Neural progenitor cell (in vitro differentiated cells): ENCODE measurements at regions not wholly inside any gene's neighbourhood (a gene's known extent, or its start where the extent isn't known, plus 50 kb on each side); places are given as distances from the start of the nearest gene placed in this dataset.

Experiments
- DNase-seq: peaks from one replicate; pipeline ENCODE4 v3.0.0-alpha.2; 2016; ENCODE audit warnings: low spot score
- H2AFZ ChIP-seq: fragments of 200-600 bp; sonication (generic); replicated peaks from 2 replicates; pipeline ENCODE4 v1.6.1; 2016; ENCODE audit warnings: antibody characterized with exemption
- H3F3A ChIP-seq: fragments of 200-600 bp; sonication (generic); 2 replicates; pipeline ENCODE4 v1.6.1; 2016; ENCODE audit warnings: antibody characterized with exemption, low read depth
- H3K27ac ChIP-seq: fragments of 200-600 bp; sonication (generic); 2 replicates; pipeline ENCODE4 v1.5.1; 2016; ENCODE audit warnings: mild to moderate bottlenecking
- H3K27me3 ChIP-seq: fragments of 200-600 bp; sonication (generic); 2 replicates; pipeline ENCODE4 v1.6.1; 2016; ENCODE audit warnings: mild to moderate bottlenecking, moderate library complexity
- H3K36me3 ChIP-seq: fragments of 200-600 bp; sonication (generic); 2 replicates; pipeline ENCODE4 v1.5.1; 2016
- H3K4me1 ChIP-seq: fragments of 200-600 bp; sonication (generic); 2 replicates; pipeline ENCODE4 v1.6.1; 2016; ENCODE audit warnings: mixed run types
- H3K4me2 ChIP-seq: fragments of 200-600 bp; sonication (generic); 2 replicates; pipeline ENCODE4 v1.6.1; 2016
- H3K4me3 ChIP-seq: fragments of 200-600 bp; sonication (generic); 2 replicates; pipeline ENCODE4 v1.5.1; 2016
- H3K79me2 ChIP-seq: fragments of 200-600 bp; sonication (generic); 2 replicates; pipeline ENCODE4 v1.6.1; 2016; ENCODE audit warnings: low read depth
- H3K9ac ChIP-seq: fragments of 200-600 bp; sonication (generic); 2 replicates; pipeline ENCODE4 v1.6.1; 2016
- H3K9me3 ChIP-seq: fragments of 200-600 bp; sonication (generic); 2 replicates; pipeline ENCODE4 v1.5.1; 2016; ENCODE audit warnings: low read depth
- H4K20me1 ChIP-seq: fragments of 200-600 bp; sonication (generic); 2 replicates; pipeline ENCODE4 v1.6.1; 2016; ENCODE audit warnings: low read depth
- H3K27ac Mint-ChIP-seq: 3 replicates; pipeline ENCODE4 v1.8.0; 2021; ENCODE audit warnings: mixed read lengths
- H3K27me3 Mint-ChIP-seq: 2 replicates; pipeline ENCODE4 v1.8.0; 2022; ENCODE audit warnings: low read depth, mild to moderate bottlenecking, inconsistent platforms, moderate library complexity, mixed read lengths; ENCODE audit not compliant: insufficient read depth
- H3K36me3 Mint-ChIP-seq: 3 replicates; pipeline ENCODE4 v1.8.0; 2021; ENCODE audit warnings: mixed read lengths
- H3K4me1 Mint-ChIP-seq: 3 replicates; pipeline ENCODE4 v1.8.0; 2021; ENCODE audit warnings: mixed read lengths
- H3K4me3 Mint-ChIP-seq: 3 replicates; pipeline ENCODE4 v1.8.0; 2021; ENCODE audit warnings: mild to moderate bottlenecking, moderate library complexity, mixed read lengths
- H3K9me3 Mint-ChIP-seq: 3 replicates; pipeline ENCODE4 v1.8.0; 2020; ENCODE audit warnings: mixed read lengths
- CTCF ChIP-seq: fragments of 200-600 bp; sonication (generic); IDR thresholded peaks from 2 replicates; pipeline ENCODE4 v1.5.1; 2017; ENCODE audit warnings: antibody characterized with exemption, mild to moderate bottlenecking
- EZH2 ChIP-seq: fragments of 200-600 bp; sonication (generic); IDR thresholded peaks from 2 replicates; pipeline ENCODE4 v1.6.1; 2017; ENCODE audit warnings: antibody characterized with exemption, mild to moderate bottlenecking, moderate library complexity
- EZH2phosphoT487 ChIP-seq: fragments of 200-600 bp; sonication (generic); IDR thresholded peaks from 2 replicates; pipeline ENCODE4 v1.6.1; 2017; ENCODE audit warnings: antibody characterized with exemption

GRCh38 chr2:64326578-64327050 is 127.3 kb upstream of the LGALSL start:
- TF ChIP-seq EZH2phosphoT487 (no peak), CTCF (no peak), EZH2 (no peak)
- Mint-ChIP-seq H3K9me3 (no peaks in the 10 kb centered on the region), H3K27ac (no peak overlapping the region), H3K4me1 (peaks cover 43% of the 10 kb centered on the region), H3K27me3 (peaks cover 8% of the 10 kb centered on the region), H3K36me3 (no peaks in the 10 kb centered on the region), H3K4me3 (no peak overlapping the region)
- no peaks in the 10 kb centered on the region for H3K27me3 ChIP-seq
- H3K4me3 ChIP-seq = no peak overlapping the region
- peaks cover 25% of the 10 kb centered on the region for H3K4me1 ChIP-seq
- peaks cover 7% of the 10 kb centered on the region for H3F3A ChIP-seq
- no peak overlapping the region for H3K4me2 ChIP-seq
- no peaks in the 10 kb centered on the region for H3K36me3 ChIP-seq
- H3K27ac ChIP-seq = no peak overlapping the region
- no peaks in the 10 kb centered on the region for H4K20me1 ChIP-seq
- no peaks in the 10 kb centered on the region for H3K9me3 ChIP-seq
- H3K9ac ChIP-seq = no peak overlapping the region
- no peaks in the 10 kb centered on the region for H3K79me2 ChIP-seq
- no peak for DNase-seq
- no peak overlapping the region for H2AFZ ChIP-seq

- Histone ChIP-seq H3F3A (peaks cover 10% of the 10 kb centered on the region), H3K4me2 (no peak overlapping the region), H3K9me3 (no peaks in the 10 kb centered on the region), H3K9ac (no peak overlapping the region), H3K4me3 (no peak overlapping the region), H3K4me1 (peaks cover 30% of the 10 kb centered on the region), H2AFZ (no peak overlapping the region), H4K20me1 (no peaks in the 10 kb centered on the region), H3K27ac (no peak overlapping the region), H3K79me2 (no peaks in the 10 kb centered on the region), H3K36me3 (no peaks in the 10 kb centered on the region), H3K27me3 (no peaks in the 10 kb centered on the region)
- Mint-ChIP-seq H3K4me1 (peaks cover 49% of the 10 kb centered on the region), H3K27me3 (peaks cover 8% of the 10 kb centered on the region), H3K36me3 (no peaks in the 10 kb centered on the region), H3K9me3 (no peaks in the 10 kb centered on the region), H3K4me3 (no peak overlapping the region), H3K27ac (peak overlapping the region; percentile 34)
- no peak for TF ChIP-seq EZH2phosphoT487
- no peak for TF ChIP-seq EZH2
- no peak for TF ChIP-seq CTCF
- no peak for DNase-seq
Observed at GRCh38 chr2:64327129-64327509, 126.8 kb upstream of the LGALSL start.

- Mint-ChIP-seq H3K27ac (peak overlapping the region; percentile 34), H3K4me3 (no peak overlapping the region), H3K27me3 (peaks cover 8% of the 10 kb centered on the region), H3K9me3 (no peaks in the 10 kb centered on the region), H3K4me1 (peaks cover 54% of the 10 kb centered on the region), H3K36me3 (no peaks in the 10 kb centered on the region)
- no peaks in the 10 kb centered on the region for H3K79me2 ChIP-seq
- H3K27me3 ChIP-seq = no peaks in the 10 kb centered on the region
- TF ChIP-seq EZH2phosphoT487 (no peak), CTCF (peak; percentile 43)
- H3K9ac ChIP-seq = no peak overlapping the region
- no peak overlapping the region for H3K27ac ChIP-seq
- no peaks in the 10 kb centered on the region for H4K20me1 ChIP-seq
- peaks cover 30% of the 10 kb centered on the region for H3K4me1 ChIP-seq
- H2AFZ ChIP-seq = peak overlapping the region; percentile 84
- H3K4me3 ChIP-seq = no peak overlapping the region
- H3K36me3 ChIP-seq = no peaks in the 10 kb centered on the region
- peak overlapping the region; percentile 31 for H3K4me2 ChIP-seq
- DNase-seq = peak; percentile 58
- H3K9me3 ChIP-seq = no peaks in the 10 kb centered on the region
- peaks cover 10% of the 10 kb centered on the region for H3F3A ChIP-seq
Observed at GRCh38 chr2:64327510-64328414, 126.2 kb upstream of the LGALSL start.
